ENCODE measurements at regions not wholly inside any gene's neighbourhood (a gene's known extent, or its start where the extent isn't known, plus 50 kb on each side); places are given as distances from the start of the nearest gene placed in this dataset.

- TF ChIP-seq CTCF (conservative IDR thresholded peaks at IDR 0.05; ENCODE audit: low read length): no peak
- DNase-seq (ENCODE audit: low read depth): no peak
- no peak overlapping the region for H3K4me3 ChIP-seq (ENCODE audit: low read length)
Observed at GRCh38 chrX:20438871-20439526, 172.3 kb upstream of the RPS6KA3 start.

GRCh38 chrX:20437683-20438082 lies 171.0 kb upstream of the RPS6KA3 start:
- no peak for TF ChIP-seq CTCF (conservative IDR thresholded peaks at IDR 0.05; ENCODE audit: low read length)
- DNase-seq (ENCODE audit: low read depth): no peak
- no peak overlapping the region for H3K4me3 ChIP-seq (ENCODE audit: low read length)

- no peak for TF ChIP-seq CTCF (conservative IDR thresholded peaks at IDR 0.05; ENCODE audit: low read length)
- H3K4me3 ChIP-seq (ENCODE audit: low read length): no peak overlapping the region
- no peak for DNase-seq (ENCODE audit: low read depth)
Observed at GRCh38 chrX:20435913-20436312, 169.2 kb upstream of the RPS6KA3 start.

- DNase-seq (ENCODE audit: low read depth): no peak
- no peak overlapping the region for H3K4me3 ChIP-seq (ENCODE audit: low read length)
- TF ChIP-seq CTCF (conservative IDR thresholded peaks at IDR 0.05; ENCODE audit: low read length): no peak
Observed at GRCh38 chrX:20434986-20435385, 168.3 kb upstream of the RPS6KA3 start.

GRCh38 chrX:20433388-20433775 lies 166.7 kb upstream of the RPS6KA3 start:
- TF ChIP-seq CTCF (conservative IDR thresholded peaks at IDR 0.05; ENCODE audit: low read length): no peak
- no peak for DNase-seq (ENCODE audit: low read depth)
- no peak overlapping the region for H3K4me3 ChIP-seq (ENCODE audit: low read length)

- no peak for DNase-seq (ENCODE audit: low read depth)
- no peak overlapping the region for H3K4me3 ChIP-seq (ENCODE audit: low read length)
- no peak for TF ChIP-seq CTCF (conservative IDR thresholded peaks at IDR 0.05; ENCODE audit: low read length)
Observed at GRCh38 chrX:20432746-20433387, 166.2 kb upstream of the RPS6KA3 start.

- H3K4me3 ChIP-seq (ENCODE audit: low read length): no peak overlapping the region
- no peak for TF ChIP-seq CTCF (conservative IDR thresholded peaks at IDR 0.05; ENCODE audit: low read length)
- DNase-seq (ENCODE audit: low read depth): peak; percentile 57
Observed at GRCh38 chrX:20432048-20432447, 165.3 kb upstream of the RPS6KA3 start.

Measured in AG10803 (cell line).